ENCODE measurements at regions not wholly inside any gene's neighbourhood (a gene's known extent, or its start where the extent isn't known, plus 50 kb on each side); places are given as distances from the start of the nearest gene placed in this dataset.

- no peak for TF ChIP-seq GATA2 (CRISPR knock-in tag; IDR thresholded peaks at IDR 0.05)
- TF ChIP-seq, protein P1, sequence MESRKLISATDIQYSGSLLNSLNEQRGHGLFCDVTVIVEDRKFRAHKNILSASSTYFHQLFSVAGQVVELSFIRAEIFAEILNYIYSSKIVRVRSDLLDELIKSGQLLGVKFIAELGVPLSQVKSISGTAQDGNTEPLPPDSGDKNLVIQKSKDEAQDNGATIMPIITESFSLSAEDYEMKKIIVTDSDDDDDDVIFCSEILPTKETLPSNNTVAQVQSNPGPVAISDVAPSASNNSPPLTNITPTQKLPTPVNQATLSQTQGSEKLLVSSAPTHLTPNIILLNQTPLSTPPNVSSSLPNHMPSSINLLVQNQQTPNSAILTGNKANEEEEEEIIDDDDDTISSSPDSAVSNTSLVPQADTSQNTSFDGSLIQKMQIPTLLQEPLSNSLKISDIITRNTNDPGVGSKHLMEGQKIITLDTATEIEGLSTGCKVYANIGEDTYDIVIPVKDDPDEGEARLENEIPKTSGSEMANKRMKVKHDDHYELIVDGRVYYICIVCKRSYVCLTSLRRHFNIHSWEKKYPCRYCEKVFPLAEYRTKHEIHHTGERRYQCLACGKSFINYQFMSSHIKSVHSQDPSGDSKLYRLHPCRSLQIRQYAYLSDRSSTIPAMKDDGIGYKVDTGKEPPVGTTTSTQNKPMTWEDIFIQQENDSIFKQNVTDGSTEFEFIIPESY (IDR thresholded peaks at IDR 0.05; ENCODE audit: borderline replicate concordance, low read depth) = no peak
Measured at GRCh38 chr10:121135512-121135911, 284.4 kb downstream of the WDR11 start (continued).

- H3K9me2 ChIP-seq = no peaks in the 10 kb centered on the region
- H3K79me2 ChIP-seq (ENCODE audit: insufficient read depth) = no peaks in the 10 kb centered on the region
- H3K27ac ChIP-seq (ENCODE audit: low read depth in 2 of 2, low read length in 1 of 2) = no peak overlapping the region
- no peak overlapping the region for H3K9ac ChIP-seq
- no peaks in the 10 kb centered on the region for H3F3A ChIP-seq (replicated peaks; ENCODE audit: insufficient read depth)
- no peak overlapping the region for H3K4me2 ChIP-seq
- H3K27me3 ChIP-seq (ENCODE audit: insufficient read depth) = no peaks in the 10 kb centered on the region
- H3K9me3 ChIP-seq = no peaks in the 10 kb centered on the region; the same call in 1 of the 2 replicates
- no peak overlapping the region for H3K4me3 ChIP-seq (ENCODE audit: low read depth in 2 of 2, low read length in 1 of 2)
- TF ChIP-seq, protein P1 (IDR thresholded peaks at IDR 0.05; ENCODE audit: borderline replicate concordance, low read depth) = no peak
- TF ChIP-seq NRF1 (IDR thresholded peaks at IDR 0.05; ENCODE audit: low read depth, low read length) (no peak), TCF12 (IDR thresholded peaks at IDR 0.05) (no peak), YY1 (IDR thresholded peaks at IDR 0.05; ENCODE audit: low read depth) (no peak), FOXM1 (IDR thresholded peaks at IDR 0.05; ENCODE audit: low read depth) (no peak), CHD2 (IDR thresholded peaks at IDR 0.05; ENCODE audit: low read length, partially characterized antibody) (no peak), EZH2phosphoT487 (IDR thresholded peaks at IDR 0.05; ENCODE audit: borderline replicate concordance, low read depth) (no peak), FOSL2 (IDR thresholded peaks at IDR 0.05; ENCODE audit: borderline replicate concordance, low read depth) (no peak), RAD21 (IDR thresholded peaks at IDR 0.05; ENCODE audit: low read length) (no peak), FOXJ3 (CRISPR knock-in tag; IDR thresholded peaks at IDR 0.05) (no peak), MXI1 (IDR thresholded peaks at IDR 0.05; ENCODE audit: low read depth, low read length) (no peak), GABPA (IDR thresholded peaks at IDR 0.05; ENCODE audit: low read depth) (no peak), POLR2AphosphoS5 (IDR thresholded peaks at IDR 0.05; ENCODE audit: low read depth, low read length) (no peak)
- TF ChIP-seq, protein P2, sequence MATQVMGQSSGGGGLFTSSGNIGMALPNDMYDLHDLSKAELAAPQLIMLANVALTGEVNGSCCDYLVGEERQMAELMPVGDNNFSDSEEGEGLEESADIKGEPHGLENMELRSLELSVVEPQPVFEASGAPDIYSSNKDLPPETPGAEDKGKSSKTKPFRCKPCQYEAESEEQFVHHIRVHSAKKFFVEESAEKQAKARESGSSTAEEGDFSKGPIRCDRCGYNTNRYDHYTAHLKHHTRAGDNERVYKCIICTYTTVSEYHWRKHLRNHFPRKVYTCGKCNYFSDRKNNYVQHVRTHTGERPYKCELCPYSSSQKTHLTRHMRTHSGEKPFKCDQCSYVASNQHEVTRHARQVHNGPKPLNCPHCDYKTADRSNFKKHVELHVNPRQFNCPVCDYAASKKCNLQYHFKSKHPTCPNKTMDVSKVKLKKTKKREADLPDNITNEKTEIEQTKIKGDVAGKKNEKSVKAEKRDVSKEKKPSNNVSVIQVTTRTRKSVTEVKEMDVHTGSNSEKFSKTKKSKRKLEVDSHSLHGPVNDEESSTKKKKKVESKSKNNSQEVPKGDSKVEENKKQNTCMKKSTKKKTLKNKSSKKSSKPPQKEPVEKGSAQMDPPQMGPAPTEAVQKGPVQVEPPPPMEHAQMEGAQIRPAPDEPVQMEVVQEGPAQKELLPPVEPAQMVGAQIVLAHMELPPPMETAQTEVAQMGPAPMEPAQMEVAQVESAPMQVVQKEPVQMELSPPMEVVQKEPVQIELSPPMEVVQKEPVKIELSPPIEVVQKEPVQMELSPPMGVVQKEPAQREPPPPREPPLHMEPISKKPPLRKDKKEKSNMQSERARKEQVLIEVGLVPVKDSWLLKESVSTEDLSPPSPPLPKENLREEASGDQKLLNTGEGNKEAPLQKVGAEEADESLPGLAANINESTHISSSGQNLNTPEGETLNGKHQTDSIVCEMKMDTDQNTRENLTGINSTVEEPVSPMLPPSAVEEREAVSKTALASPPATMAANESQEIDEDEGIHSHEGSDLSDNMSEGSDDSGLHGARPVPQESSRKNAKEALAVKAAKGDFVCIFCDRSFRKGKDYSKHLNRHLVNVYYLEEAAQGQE (IDR thresholded peaks at IDR 0.05; ENCODE audit: low read depth, low read length) = no peak
- TF ChIP-seq, protein P3, sequence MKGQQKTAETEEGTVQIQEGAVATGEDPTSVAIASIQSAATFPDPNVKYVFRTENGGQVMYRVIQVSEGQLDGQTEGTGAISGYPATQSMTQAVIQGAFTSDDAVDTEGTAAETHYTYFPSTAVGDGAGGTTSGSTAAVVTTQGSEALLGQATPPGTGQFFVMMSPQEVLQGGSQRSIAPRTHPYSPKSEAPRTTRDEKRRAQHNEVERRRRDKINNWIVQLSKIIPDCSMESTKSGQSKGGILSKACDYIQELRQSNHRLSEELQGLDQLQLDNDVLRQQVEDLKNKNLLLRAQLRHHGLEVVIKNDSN (IDR thresholded peaks at IDR 0.05; ENCODE audit: borderline replicate concordance, low read depth) = no peak
- TF ChIP-seq, protein P4, sequence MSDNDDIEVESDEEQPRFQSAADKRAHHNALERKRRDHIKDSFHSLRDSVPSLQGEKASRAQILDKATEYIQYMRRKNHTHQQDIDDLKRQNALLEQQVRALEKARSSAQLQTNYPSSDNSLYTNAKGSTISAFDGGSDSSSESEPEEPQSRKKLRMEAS (IDR thresholded peaks at IDR 0.05; ENCODE audit: low read depth) = no peak
- POLR2A ChIA-PET = no interaction called here
- CTCF ChIA-PET = interaction anchor here (1.6 kb wide), 1 partner anchor 687 kb away, joined by 3 read pairs; no protein-coding TSS in a partner anchor
- no peaks in the 10 kb centered on the region for H3K36me3 ChIP-seq (replicated peaks in 1 of 2; ENCODE audit: control insufficient read depth in 1 of 2, insufficient read depth in 2 of 2, low read length in 1 of 2)
- WGBS (ENCODE audit: low lambda C conversion rate) = 11% methylated on average over 1 of the region's 1 CpG
- no peak overlapping the region for H2AFZ ChIP-seq (ENCODE audit: low read depth)
- no peaks in the 10 kb centered on the region for H3K4me1 ChIP-seq (ENCODE audit: control insufficient read depth in 1 of 2, insufficient read depth in 2 of 2, low read depth in 1 of 2, low read length in 1 of 2)
- DNase-seq = no peak
- H4K20me1 ChIP-seq (ENCODE audit: insufficient read depth) = no peaks in the 10 kb centered on the region
Measured at GRCh38 chr10:121137533-121137932, 286.4 kb downstream of the WDR11 start.

All from SK-N-SH (cell line).